ENCODE measurements at regions not wholly inside any gene's neighbourhood (a gene's known extent, or its start where the extent isn't known, plus 50 kb on each side); places are given as distances from the start of the nearest gene placed in this dataset.
"Not testable (repeated sequence)": the region's sequence is repeated elsewhere in the genome, so short reads cannot be mapped to it uniquely, and the experiment has no call there.

DNA sequence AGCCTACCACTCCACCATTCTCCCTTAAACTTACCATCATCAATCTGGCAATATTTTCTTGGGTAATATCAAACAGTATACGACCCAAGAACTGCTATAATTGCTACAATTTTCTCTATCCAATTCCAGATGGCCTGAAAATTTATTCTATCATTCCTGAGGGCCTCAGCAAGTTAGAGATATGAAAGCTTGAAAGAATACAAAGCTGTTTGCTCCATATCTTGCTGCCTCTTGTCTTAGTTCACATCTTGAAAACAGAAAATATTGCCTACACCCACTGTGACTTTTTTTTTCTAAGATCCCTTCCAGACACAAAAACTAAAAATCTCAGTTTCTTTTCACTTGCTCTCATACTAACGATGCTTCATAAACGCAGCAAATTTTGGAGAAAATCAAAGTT, 898.9 kb downstream of the OTOL1 start:
- DNase-seq (no peak), ATAC-seq (no peak)
- H3K9me3 Mint-ChIP-seq, result peaks cover 1% of the 10 kb centered on the region
- ChIA-PET CTCF (no interaction called here), POLR2A (no interaction called here)
- intact Hi-C loops (cut with micrococcal nuclease), result no loop called here
- H3K4me1 Mint-ChIP-seq (ENCODE audit: low read depth), result no peaks in the 10 kb centered on the region
- no peak for TF ChIP-seq CTCF (IDR thresholded peaks at IDR 0.05)
- H3K27me3 Mint-ChIP-seq, result no peaks in the 10 kb centered on the region
- H3K4me3 Mint-ChIP-seq, result no peak overlapping the region
- H3K36me3 Mint-ChIP-seq (ENCODE audit: low read depth), result no peaks in the 10 kb centered on the region
- no peak overlapping the region for H3K27ac Mint-ChIP-seq

GRCh38 chr3:162398554-162398953, 901.9 kb downstream of the OTOL1 start:
- Mint-ChIP-seq H3K27me3 (no peaks in the 10 kb centered on the region), H3K4me1 (ENCODE audit: low read depth) (no peaks in the 10 kb centered on the region), H3K4me3 (no peak overlapping the region), H3K9me3 (peaks cover 1% of the 10 kb centered on the region), H3K36me3 (ENCODE audit: low read depth) (no peaks in the 10 kb centered on the region), H3K27ac (no peak overlapping the region)
- ATAC-seq (no peak), DNase-seq (no peak)
- no peak for TF ChIP-seq CTCF (IDR thresholded peaks at IDR 0.05)
- CTCF ChIA-PET, result no interaction called here
- intact Hi-C loops (cut with micrococcal nuclease), result no loop called here
- POLR2A ChIA-PET, result no interaction called here

GRCh38 chr3:162400697-162401096, 904.1 kb downstream of the OTOL1 start:
- H3K4me3 Mint-ChIP-seq, result no peak overlapping the region
- H3K36me3 Mint-ChIP-seq (ENCODE audit: low read depth), result no peaks in the 10 kb centered on the region
- no peaks in the 10 kb centered on the region for H3K27me3 Mint-ChIP-seq
- no peak overlapping the region for H3K27ac Mint-ChIP-seq
- intact Hi-C loops (cut with micrococcal nuclease), result no loop called here
- ATAC-seq (no peak), DNase-seq (no peak)
- H3K9me3 Mint-ChIP-seq, result peaks cover 6% of the 10 kb centered on the region
- TF ChIP-seq CTCF (IDR thresholded peaks at IDR 0.05), result no peak
- ChIA-PET POLR2A (no interaction called here), CTCF (no interaction called here)
- H3K4me1 Mint-ChIP-seq (ENCODE audit: low read depth), result no peaks in the 10 kb centered on the region

DNA sequence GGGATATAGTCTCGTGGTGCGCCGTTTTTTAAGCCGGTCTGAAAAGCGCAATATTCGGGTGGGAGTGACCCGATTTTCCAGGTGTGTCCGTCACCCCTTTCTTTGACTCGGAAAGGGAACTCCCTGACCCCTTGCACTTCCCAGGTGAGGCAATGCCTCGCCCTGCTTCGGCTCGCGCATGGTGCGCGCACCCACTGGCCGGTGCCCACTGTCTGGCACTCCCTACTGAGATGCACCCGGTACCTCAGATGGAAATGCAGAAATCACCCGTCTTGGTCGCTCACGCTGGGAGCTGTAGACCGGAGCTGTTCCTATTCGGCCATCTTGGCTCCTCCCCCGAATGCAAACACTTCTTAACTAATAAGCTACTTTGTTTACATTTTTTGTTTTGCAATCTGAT, 914.9 kb downstream of the OTOL1 start:
- ATAC-seq; H3K4me3 Mint-ChIP-seq; H3K27me3 Mint-ChIP-seq; H3K9me3 Mint-ChIP-seq; CTCF ChIA-PET; POLR2A ChIA-PET; DNase-seq; intact Hi-C loops (cut with micrococcal nuclease); H3K36me3 Mint-ChIP-seq (ENCODE audit: low read depth); H3K4me1 Mint-ChIP-seq (ENCODE audit: low read depth); H3K27ac Mint-ChIP-seq: not testable (repeated sequence)

DNA sequence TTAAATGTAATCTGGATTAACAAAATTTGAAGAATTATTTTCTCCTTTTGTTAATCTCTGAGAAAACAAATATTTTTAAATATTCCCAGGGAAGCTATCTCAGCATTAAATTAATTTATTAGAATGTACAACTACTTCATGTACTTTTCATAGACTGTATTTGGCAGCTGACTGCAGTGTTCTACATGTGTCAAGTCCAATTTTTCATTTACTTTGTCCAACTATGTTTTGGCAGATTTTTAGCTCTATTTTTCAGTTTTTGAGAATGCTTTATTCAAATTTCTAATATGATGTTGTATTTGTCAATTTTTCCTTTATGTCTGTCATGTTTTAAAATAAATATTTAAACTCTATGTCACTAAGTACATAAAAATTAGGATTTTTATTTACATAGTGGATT, 925.1 kb downstream of the OTOL1 start:
- CTCF ChIA-PET, result no interaction called here
- TF ChIP-seq CTCF (IDR thresholded peaks at IDR 0.05), result no peak
- Mint-ChIP-seq H3K9me3 (peaks cover 3% of the 10 kb centered on the region), H3K27ac (no peak overlapping the region), H3K36me3 (ENCODE audit: low read depth) (no peaks in the 10 kb centered on the region), H3K4me1 (ENCODE audit: low read depth) (no peaks in the 10 kb centered on the region), H3K27me3 (no peaks in the 10 kb centered on the region), H3K4me3 (no peak overlapping the region)
- DNase-seq (no peak), ATAC-seq (no peak)
- POLR2A ChIA-PET, result no interaction called here
- intact Hi-C loops (cut with micrococcal nuclease), result no loop called here

GRCh38 chr3:162428192-162428591, 931.6 kb downstream of the OTOL1 start:
- H3K9me3 Mint-ChIP-seq, result peaks cover 9% of the 10 kb centered on the region
- no peak for TF ChIP-seq CTCF (IDR thresholded peaks at IDR 0.05)
- DNase-seq, result no peak
- H3K27me3 Mint-ChIP-seq, result no peaks in the 10 kb centered on the region
- ChIA-PET CTCF (no interaction called here), POLR2A (no interaction called here)
- no peaks in the 10 kb centered on the region for H3K36me3 Mint-ChIP-seq (ENCODE audit: low read depth)
- no peak for ATAC-seq
- intact Hi-C loops (cut with micrococcal nuclease), result no loop called here
- no peak overlapping the region for H3K4me3 Mint-ChIP-seq
- H3K27ac Mint-ChIP-seq, result no peak overlapping the region
- H3K4me1 Mint-ChIP-seq (ENCODE audit: low read depth), result no peaks in the 10 kb centered on the region
